ENCODE measurements at regions not wholly inside any gene's neighbourhood (a gene's known extent, or its start where the extent isn't known, plus 50 kb on each side); places are given as distances from the start of the nearest gene placed in this dataset.

- no peak for TF ChIP-seq SP1 (IDR thresholded peaks at IDR 0.05; ENCODE audit: low read depth, low read length)
- TF ChIP-seq POLR2A (IDR thresholded peaks at IDR 0.05; ENCODE audit: control extremely low read depth in 1 of 2, low read depth in 2 of 2, low read length in 2 of 2): no peak
- TF ChIP-seq CTCF (IDR thresholded peaks at IDR 0.05; ENCODE audit: control extremely low read depth in 1 of 3, insufficient read depth in 1 of 3, low read depth in 1 of 3, low read length in 3 of 3): no peak
- TF ChIP-seq MAX (IDR thresholded peaks at IDR 0.05): no peak
- no peak for TF ChIP-seq RFX5 (IDR thresholded peaks at IDR 0.05; ENCODE audit: borderline replicate concordance, low read depth, low read length)
- no peak for TF ChIP-seq JUND (IDR thresholded peaks at IDR 0.05; ENCODE audit: low read length)
- TF ChIP-seq RXRA (IDR thresholded peaks at IDR 0.05; ENCODE audit: insufficient read depth, low read depth, low read length): no peak
These were observed 68.6 kb upstream of the PAX6 start for GRCh38 chr11:31879681-31880080.

Measured in H1 (cell line).